ENCODE measurements at regions not wholly inside any gene's neighbourhood (a gene's known extent, or its start where the extent isn't known, plus 50 kb on each side); places are given as distances from the start of the nearest gene placed in this dataset.

- TF ChIP-seq CTCF (IDR thresholded peaks at IDR 0.05; ENCODE audit: insufficient read depth, low read length, poor library complexity, severe bottlenecking) (no peak), EZH2phosphoT487 (conservative IDR thresholded peaks at IDR 0.05; ENCODE audit: low read length) (no peak)
Observed at GRCh38 chr4:84441758-84442377, 57.2 kb downstream of the NKX6-1 start.

Measured in SU-DHL-6 (cell line).